ENCODE measurements at regions not wholly inside any gene's neighbourhood (a gene's known extent, or its start where the extent isn't known, plus 50 kb on each side); places are given as distances from the start of the nearest gene placed in this dataset.

- no peak for TF ChIP-seq RAD21 (IDR thresholded peaks at IDR 0.05; ENCODE audit: insufficient read depth, low read depth, low read length)
- no peak for TF ChIP-seq KDM1A (IDR thresholded peaks at IDR 0.05; ENCODE audit: borderline replicate concordance)
Measured at GRCh38 chr4:159725571-159725970, 622.7 kb downstream of the RAPGEF2 start.
